ENCODE measurements at regions not wholly inside any gene's neighbourhood (a gene's known extent, or its start where the extent isn't known, plus 50 kb on each side); places are given as distances from the start of the nearest gene placed in this dataset.

- no peak for DNase-seq
These were observed 208.2 kb upstream of the MYOCD start for GRCh38 chr17:12457493-12457892.

GRCh38 chr17:12459736-12460135 is 206.0 kb upstream of the MYOCD start:
- no peak for DNase-seq

DNA sequence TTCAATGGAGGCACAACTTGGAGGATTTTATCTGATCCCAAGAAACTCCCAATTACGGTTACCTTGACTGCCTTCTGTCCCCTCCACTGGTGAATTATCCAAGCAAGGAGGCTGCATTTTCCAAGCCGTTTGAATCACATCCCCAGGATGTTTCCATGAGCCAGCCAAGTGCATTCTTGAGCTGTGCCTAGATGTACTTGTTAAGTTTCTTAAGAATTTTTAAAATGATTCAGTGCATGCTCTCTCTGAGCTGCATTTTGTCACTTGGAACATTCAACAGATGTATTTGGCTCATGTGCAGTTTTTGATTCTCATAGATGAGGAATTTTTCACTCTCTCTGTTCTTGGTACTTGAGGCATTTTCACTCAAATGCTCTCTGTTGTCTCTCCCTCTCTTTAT is 202.6 kb upstream of the MYOCD start:
- no peak for DNase-seq

DNA sequence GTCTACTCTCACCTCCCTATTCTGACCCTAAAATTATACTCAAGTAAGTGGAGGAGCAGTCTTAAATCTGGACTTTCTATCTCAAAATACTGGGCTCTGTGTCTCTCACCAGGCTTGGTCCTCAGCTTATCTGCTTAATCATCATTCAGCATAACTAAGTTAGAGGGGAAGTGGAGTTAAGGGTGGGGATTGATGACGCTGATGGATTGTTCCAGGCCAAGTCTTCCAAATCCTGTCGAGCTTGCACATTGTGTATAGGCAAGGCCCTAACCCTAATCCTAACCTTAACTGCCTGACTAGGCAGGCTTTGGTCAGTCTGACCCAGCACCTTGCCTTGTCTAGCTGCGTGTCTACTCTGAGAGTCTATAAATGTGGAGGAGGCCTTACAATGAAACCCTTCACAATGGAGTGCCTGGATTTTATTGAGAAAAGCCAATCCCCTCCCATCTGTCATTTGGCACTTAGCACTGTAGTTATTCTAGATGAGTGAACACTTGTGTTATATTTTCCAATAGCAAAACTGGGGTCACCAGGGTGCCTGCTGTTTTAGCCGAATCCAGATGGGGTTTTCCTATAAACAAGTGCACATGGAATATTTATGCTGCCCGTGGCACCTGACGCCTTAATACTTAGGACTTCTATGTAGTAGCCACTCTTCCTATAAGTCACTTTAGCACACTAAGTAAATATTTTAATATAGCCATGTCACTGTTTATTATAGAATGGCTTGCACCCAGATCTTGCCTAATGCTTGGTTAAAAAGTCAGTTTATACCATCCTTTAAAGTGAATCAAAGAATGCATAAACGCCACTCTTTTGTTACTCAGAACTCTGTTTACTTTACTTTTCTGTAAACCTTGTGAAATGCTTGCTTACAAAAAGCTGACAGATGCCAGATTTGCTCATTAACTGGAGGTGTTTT is 193.2 kb upstream of the MYOCD start:
- DNase-seq, result no peak

DNA sequence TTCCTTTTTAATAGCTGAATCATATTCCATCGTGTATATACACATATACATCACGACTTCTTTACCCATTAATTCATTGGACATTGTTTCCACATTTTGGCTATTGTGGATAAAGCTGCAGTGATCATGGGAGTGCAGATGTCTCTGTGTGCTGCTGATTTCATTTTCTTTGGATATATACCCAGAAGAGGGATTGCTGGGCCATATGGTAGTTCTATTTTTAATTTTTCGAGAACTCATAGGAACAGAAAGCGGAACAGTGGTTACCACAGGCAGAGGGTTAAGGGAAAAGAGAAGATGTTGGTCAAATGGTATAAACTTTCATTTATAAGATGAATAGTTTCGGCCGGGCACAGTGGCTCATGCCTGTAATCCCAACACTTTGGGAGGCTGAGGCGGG is 187.4 kb upstream of the MYOCD start:
- no peak for DNase-seq

GRCh38 chr17:12485361-12485906 is 180.3 kb upstream of the MYOCD start:
- no peak for DNase-seq

DNA sequence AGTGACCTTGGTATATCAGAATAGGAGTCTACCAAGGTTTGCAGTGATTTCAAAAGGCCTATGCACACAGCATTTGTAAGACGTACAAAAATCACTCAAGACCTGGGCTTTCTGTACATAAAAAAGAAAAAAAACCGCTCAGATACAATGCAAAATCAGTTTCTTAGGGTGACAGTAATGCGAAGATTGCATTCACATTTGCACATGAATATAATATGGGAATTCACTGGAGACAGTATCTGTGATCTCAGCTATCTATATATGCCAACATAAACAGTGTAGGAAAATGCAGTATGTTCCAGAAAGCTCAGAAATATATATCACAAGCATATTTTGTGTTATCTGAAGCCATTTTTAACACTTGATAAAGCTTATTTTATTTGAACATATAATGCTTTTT is 176.4 kb upstream of the MYOCD start:
- no peak for DNase-seq

DNA sequence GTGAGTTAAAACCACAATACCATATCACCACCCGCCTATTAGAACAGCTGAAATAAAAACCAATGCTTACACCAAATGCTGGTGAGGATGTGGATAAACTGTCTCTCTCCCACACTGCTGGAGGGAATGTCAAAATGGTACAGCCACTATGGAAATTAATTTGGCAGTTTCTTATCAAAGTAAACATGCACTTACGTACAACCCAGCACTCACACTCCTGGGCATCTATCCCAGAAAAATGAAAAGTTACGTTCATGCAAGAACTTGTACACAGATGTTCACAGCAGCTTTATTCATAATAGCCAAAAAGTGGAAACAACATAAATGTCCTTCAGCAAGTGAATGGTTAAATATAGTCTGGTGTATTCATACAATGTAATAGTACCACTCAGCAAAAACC is 173.2 kb upstream of the MYOCD start:
- no peak for DNase-seq

DNA sequence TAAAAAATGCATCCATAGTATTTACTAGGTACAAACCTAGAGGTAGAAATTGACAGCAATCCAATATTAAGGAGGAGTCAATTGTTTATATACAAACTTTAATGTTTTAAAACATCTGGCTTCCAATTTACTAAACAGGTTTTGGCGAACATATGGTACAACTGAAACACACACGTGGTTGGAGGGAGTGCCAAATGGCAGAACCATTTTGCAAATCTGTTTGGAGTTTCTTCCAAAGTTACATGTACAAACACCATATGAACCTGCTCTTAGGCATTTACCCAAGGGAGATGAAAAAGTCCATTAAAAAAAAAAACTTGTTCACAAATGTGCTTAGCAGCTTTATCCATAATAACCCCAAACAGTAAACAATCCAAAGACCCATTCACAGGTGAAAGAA is 159.8 kb upstream of the MYOCD start:
- DNase-seq, result no peak

DNA sequence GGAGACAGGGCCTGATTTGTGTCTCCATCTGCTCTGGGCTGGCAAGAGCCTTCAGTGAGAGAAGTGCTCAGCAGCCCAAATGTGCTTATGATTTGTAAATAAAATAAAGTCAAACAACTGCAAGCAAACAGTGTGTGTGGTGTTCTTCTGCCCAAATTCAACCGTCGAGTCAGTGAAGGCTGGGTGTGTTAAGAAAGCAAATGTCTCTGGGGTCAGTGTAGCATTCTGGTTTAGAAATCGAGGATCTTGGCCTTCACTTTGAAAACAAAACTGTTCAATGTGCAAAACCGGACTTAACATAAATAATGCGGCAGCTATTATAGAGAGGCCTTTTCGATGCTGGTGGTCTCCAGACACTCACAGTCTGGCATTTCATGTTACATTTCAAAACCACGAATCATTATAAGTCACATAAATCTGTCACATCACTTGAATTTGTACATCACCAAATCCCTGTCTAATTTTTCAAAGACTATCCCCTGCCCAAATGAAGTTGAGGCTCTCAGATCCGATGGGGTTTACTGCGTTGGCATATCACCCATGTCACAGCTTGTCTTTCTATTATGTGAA is 158.6 kb upstream of the MYOCD start:
- no peak for DNase-seq

DNA sequence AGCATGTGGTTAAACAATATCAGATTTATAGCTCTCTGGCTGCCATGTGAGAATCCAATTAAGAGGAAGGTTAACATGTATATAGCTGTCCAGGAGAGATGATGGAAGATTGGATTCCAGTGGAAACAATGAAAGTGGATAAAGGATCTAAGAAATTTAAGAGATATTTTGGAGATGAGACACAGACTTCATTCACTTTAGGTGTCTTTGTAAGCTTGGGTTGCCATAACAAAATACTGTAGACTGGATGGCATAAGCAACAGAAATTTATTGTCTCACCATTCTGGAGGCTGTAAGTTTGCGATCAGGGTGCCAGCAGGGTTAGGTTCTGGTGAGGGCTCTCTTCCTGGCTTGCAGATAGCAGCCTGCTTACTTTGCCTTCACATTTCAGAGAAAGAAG is 155.9 kb upstream of the MYOCD start:
- no peak for DNase-seq

DNA sequence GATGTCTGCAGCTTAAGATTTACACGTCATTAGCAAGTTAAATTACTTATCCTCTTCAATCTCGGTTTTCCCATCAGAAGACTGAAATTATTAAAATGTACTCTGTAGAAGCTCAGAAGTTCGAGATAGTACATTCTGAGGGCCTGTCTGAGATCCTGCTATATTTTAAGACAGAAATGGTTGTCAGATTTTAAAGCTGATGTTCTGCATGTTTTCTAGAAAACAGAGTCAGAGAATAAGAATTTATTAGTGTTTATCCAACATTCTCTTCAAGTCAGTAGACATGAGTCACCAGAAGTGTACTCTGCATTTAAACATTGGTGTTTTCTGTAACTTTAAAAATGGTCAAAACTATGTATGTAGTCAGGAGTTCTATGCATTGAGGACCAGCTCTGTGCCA is 155.2 kb upstream of the MYOCD start:
- DNase-seq, result no peak

DNA sequence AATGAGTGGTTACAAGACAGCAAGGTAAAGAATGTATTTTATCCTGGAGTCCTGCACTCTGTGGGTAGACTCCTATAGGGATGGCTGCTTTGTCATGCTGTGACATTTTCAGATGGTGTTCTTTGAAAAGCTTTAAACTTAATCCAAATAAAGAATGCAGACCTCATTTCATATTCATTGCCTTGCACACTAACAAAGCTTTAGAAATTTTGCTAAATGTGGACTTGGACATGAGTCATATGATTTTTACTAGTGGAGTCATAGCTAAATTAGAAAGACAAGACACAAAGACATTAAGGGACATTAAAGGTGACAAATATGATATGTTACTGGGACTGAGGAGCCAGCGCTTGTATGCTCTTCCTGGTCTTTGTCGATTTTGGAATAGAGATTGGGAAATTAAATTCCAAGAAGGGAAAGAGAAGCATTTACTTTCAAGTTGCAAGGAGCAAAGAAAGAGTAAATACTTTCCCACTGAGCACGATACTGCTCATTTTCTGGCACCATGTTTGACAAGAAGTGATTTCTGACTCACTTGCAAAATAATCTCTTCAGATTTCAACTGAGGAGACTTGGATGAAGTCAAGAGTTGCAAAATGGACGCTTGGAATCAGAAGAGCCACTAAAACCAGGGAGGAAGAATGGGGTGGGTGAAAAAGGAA is 152.9 kb upstream of the MYOCD start:
- DNase-seq, result no peak

DNA sequence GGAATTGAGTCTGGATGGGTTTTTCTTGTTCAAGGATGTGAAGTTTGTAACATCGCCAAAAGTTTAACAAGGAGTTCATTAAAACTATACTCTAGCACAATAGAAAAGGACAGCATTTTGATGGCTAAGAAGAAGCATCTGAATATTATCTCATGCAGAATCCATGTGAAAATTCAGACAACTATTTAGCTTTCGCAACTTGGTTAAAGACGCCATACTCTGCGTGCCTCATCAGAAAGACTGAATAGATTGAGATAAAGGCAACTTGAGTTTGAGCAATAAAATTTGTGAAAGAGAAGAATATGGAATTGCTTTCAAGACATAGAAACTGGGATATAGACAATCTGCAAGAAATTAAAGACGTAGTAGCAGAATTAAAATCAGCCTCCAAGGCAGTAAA is 151.1 kb upstream of the MYOCD start:
- no peak for DNase-seq

- DNase-seq, result no peak
These were observed 145.6 kb upstream of the MYOCD start for GRCh38 chr17:12519956-12520594.

GRCh38 chr17:12521416-12521815 is 144.3 kb upstream of the MYOCD start:
- no peak for DNase-seq

GRCh38 chr17:12522336-12522735 is 143.4 kb upstream of the MYOCD start:
- DNase-seq, result no peak

- DNase-seq, result peak; percentile 15
These were observed 142.9 kb upstream of the MYOCD start for GRCh38 chr17:12522743-12523183.

DNA sequence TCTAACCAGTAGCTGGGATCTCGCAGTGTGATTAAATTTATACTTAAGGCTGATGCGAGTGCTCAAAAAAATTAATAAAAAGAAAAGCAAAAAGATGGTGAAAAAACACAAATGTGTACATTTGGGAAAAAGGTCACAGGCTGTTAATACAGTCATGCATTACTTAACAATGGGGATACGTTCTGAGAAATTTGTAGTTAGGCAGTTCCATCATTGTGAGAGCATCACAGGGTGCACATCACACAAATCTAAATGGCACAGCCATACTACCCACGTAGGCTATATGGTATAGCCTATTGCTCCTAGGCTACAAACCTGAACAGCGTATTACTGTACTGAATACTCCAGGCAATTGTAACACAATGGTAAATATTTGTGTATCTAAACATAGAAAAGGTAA is 142.4 kb upstream of the MYOCD start:
- no peak for DNase-seq

- DNase-seq, result no peak
These were observed 137.7 kb upstream of the MYOCD start for GRCh38 chr17:12528036-12528435.

DNA sequence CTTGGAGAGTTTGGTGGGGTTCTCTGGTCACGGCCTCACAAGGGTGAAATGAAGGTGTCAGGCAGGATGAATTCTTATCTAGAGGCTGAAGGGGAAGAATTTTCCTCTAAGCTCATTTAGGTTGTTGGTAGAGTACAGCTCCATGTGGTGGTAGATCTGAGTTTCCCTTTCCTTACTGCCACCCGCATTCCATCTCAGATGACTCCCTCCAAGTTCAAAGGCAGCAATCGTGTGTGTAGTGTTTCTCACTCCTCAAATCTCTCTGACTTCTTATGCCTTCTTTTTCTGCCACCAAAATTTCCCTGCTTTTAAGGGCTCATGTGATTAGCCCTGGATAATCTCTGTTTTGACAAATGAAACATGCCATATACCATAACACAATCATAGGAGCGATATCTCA is 135.5 kb upstream of the MYOCD start:
- no peak for DNase-seq

- DNase-seq, result no peak
These were observed 129.7 kb upstream of the MYOCD start for GRCh38 chr17:12536021-12536420.

DNA sequence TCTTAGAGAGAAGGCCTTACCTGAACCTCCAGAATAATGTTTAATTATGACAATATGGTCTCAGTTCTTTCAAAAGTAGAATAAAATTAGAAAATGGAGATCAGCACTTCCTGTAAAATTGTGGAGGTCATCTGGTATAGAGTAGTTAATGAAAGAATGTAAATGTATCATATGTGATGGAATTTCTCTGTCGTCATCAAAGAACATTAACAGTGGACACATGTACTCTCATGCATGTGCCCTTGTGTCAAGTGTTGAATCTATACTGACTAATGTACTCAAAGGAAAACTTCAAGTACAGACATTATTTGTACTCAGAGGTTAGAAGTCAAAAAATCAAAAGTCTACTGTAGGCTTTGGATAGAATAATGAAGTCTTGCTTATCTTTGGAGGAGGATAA is 129.2 kb upstream of the MYOCD start:
- DNase-seq, result no peak

Measured in NCI-H226 (cell line).